HG02588 (cell line): ENCODE measurements at regions not wholly inside any gene's neighbourhood (a gene's known extent, or its start where the extent isn't known, plus 50 kb on each side); places are given as distances from the start of the nearest gene placed in this dataset.

Experiments
- ATAC-seq: cut with Tn5 transposase; IDR thresholded peaks from one replicate; pipeline ENCODE4 v1.9.1; 2021; ENCODE audit warnings: mild to moderate bottlenecking, moderate library complexity; ENCODE audit not compliant: unreplicated experiment

- ATAC-seq, result no peak
These were observed 342.9 kb upstream of the RPS23 start for GRCh38 chr5:82620957-82621600.

GRCh38 chr5:82619097-82619496, 340.9 kb upstream of the RPS23 start:
- ATAC-seq, result no peak

GRCh38 chr5:82614706-82615105, 336.6 kb upstream of the RPS23 start:
- ATAC-seq, result no peak

GRCh38 chr5:82613891-82614290, 335.7 kb upstream of the RPS23 start:
- no peak for ATAC-seq

GRCh38 chr5:82610686-82611085, 332.5 kb upstream of the RPS23 start:
- ATAC-seq, result no peak

- ATAC-seq, result no peak
These were observed 327.4 kb upstream of the RPS23 start for GRCh38 chr5:82605441-82605973.

- no peak for ATAC-seq
These were observed 325.2 kb upstream of the RPS23 start for GRCh38 chr5:82603033-82603987.

GRCh38 chr5:82601861-82602260, 323.7 kb upstream of the RPS23 start:
- no peak for ATAC-seq

- no peak for ATAC-seq
These were observed 322.9 kb upstream of the RPS23 start for GRCh38 chr5:82601077-82601476.

- no peak for ATAC-seq
These were observed 321.5 kb upstream of the RPS23 start for GRCh38 chr5:82599692-82600091.

- ATAC-seq, result no peak
These were observed 320.9 kb upstream of the RPS23 start for GRCh38 chr5:82599030-82599429.

GRCh38 chr5:82597437-82597836, 319.3 kb upstream of the RPS23 start:
- ATAC-seq, result no peak

- no peak for ATAC-seq
These were observed 318.3 kb upstream of the RPS23 start for GRCh38 chr5:82596451-82596850.

GRCh38 chr5:82595113-82595512, 317.0 kb upstream of the RPS23 start:
- no peak for ATAC-seq

GRCh38 chr5:82594097-82594496, 315.9 kb upstream of the RPS23 start:
- no peak for ATAC-seq

- no peak for ATAC-seq
These were observed 315.3 kb upstream of the RPS23 start for GRCh38 chr5:82593481-82593880.

GRCh38 chr5:82591021-82591515, 312.9 kb upstream of the RPS23 start:
- no peak for ATAC-seq

GRCh38 chr5:82590112-82590511, 312.0 kb upstream of the RPS23 start:
- ATAC-seq, result no peak

- ATAC-seq, result no peak
These were observed 308.6 kb upstream of the RPS23 start for GRCh38 chr5:82586661-82587310.

- no peak for ATAC-seq
These were observed 308.0 kb upstream of the RPS23 start for GRCh38 chr5:82586181-82586580.

GRCh38 chr5:82584631-82585030, 306.5 kb upstream of the RPS23 start:
- no peak for ATAC-seq
